ENCODE measurements at regions not wholly inside any gene's neighbourhood (a gene's known extent, or its start where the extent isn't known, plus 50 kb on each side); places are given as distances from the start of the nearest gene placed in this dataset.

DNA sequence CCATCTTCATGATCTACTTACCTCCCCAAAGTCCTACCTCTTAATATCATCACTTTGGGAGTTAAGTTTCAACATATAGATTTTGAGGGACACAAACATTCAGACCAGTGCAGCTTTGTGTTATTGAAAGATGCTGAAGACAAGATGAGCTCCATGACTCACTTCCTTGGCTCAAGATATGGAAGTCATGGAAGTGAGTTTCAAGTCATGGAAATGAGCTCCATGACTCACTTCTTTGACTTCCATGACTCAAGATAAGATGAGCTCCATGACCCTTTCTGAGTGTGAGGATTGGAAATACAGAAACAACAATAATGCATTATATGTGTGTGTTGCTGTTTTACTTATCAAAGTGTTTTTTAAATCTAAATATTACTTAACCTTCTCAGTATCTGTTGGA, 170.2 kb upstream of the TPRG1 start (continued):
- TF ChIP-seq, protein P1, sequence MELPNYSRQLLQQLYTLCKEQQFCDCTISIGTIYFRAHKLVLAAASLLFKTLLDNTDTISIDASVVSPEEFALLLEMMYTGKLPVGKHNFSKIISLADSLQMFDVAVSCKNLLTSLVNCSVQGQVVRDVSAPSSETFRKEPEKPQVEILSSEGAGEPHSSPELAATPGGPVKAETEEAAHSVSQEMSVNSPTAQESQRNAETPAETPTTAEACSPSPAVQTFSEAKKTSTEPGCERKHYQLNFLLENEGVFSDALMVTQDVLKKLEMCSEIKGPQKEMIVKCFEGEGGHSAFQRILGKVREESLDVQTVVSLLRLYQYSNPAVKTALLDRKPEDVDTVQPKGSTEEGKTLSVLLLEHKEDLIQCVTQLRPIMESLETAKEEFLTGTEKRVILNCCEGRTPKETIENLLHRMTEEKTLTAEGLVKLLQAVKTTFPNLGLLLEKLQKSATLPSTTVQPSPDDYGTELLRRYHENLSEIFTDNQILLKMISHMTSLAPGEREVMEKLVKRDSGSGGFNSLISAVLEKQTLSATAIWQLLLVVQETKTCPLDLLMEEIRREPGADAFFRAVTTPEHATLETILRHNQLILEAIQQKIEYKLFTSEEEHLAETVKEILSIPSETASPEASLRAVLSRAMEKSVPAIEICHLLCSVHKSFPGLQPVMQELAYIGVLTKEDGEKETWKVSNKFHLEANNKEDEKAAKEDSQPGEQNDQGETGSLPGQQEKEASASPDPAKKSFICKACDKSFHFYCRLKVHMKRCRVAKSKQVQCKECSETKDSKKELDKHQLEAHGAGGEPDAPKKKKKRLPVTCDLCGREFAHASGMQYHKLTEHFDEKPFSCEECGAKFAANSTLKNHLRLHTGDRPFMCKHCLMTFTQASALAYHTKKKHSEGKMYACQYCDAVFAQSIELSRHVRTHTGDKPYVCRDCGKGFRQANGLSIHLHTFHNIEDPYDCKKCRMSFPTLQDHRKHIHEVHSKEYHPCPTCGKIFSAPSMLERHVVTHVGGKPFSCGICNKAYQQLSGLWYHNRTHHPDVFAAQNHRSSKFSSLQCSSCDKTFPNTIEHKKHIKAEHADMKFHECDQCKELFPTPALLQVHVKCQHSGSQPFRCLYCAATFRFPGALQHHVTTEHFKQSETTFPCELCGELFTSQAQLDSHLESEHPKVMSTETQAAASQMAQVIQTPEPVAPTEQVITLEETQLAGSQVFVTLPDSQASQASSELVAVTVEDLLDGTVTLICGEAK (IDR thresholded peaks at IDR 0.05), result no peak
- TF ChIP-seq, protein P1 (CRISPR knock-in tag; IDR thresholded peaks at IDR 0.05), result no peak
- TF ChIP-seq, protein P2, sequence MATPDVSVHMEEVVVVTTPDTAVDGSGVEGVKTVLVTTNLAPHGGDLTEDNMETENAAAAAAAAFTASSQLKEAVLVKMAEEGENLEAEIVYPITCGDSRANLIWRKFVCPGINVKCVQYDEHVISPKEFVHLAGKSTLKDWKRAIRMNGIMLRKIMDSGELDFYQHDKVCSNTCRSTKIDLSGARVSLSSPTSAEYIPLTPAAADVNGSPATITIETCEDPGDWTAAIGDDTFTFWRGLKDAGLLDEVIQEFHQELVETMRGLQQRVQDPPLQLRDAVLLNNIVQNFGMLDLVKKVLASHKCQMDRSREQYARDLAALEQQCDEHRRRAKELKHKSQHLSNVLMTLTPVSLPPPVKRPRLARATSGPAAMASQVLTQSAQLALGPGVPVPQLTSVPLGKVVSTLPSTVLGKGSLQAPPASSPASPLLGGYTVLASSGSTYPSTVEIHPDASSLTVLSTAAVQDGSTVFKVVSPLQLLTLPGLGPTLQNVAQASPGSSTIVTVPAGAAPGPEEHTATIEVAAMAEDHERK (CRISPR knock-in tag; IDR thresholded peaks at IDR 0.05; ENCODE audit: low read depth), result no peak
- no peak for TF ChIP-seq ZEB1 (IDR thresholded peaks at IDR 0.05; ENCODE audit: insufficient replicate concordance, low read depth)
- no peak for TF ChIP-seq ZNF460 (CRISPR knock-in tag; IDR thresholded peaks at IDR 0.05; ENCODE audit: borderline replicate concordance)
- TF ChIP-seq KDM5A (IDR thresholded peaks at IDR 0.05; ENCODE audit: borderline replicate concordance, low read length), result no peak
- no peak for TF ChIP-seq ZKSCAN5 (CRISPR knock-in tag; IDR thresholded peaks at IDR 0.05)
- no peak for TF ChIP-seq ZNF136 (CRISPR knock-in tag; IDR thresholded peaks at IDR 0.05; ENCODE audit: low read depth)
- TF ChIP-seq, protein P3, sequence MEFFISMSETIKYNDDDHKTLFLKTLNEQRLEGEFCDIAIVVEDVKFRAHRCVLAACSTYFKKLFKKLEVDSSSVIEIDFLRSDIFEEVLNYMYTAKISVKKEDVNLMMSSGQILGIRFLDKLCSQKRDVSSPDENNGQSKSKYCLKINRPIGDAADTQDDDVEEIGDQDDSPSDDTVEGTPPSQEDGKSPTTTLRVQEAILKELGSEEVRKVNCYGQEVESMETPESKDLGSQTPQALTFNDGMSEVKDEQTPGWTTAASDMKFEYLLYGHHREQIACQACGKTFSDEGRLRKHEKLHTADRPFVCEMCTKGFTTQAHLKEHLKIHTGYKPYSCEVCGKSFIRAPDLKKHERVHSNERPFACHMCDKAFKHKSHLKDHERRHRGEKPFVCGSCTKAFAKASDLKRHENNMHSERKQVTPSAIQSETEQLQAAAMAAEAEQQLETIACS (CRISPR knock-in tag; IDR thresholded peaks at IDR 0.05), result no peak
- no peak for TF ChIP-seq KLF15 (CRISPR knock-in tag; IDR thresholded peaks at IDR 0.05; ENCODE audit: borderline replicate concordance)
- no peak for TF ChIP-seq KAT7 (CRISPR knock-in tag; IDR thresholded peaks at IDR 0.05; ENCODE audit: borderline replicate concordance)
- TF ChIP-seq, protein P4, sequence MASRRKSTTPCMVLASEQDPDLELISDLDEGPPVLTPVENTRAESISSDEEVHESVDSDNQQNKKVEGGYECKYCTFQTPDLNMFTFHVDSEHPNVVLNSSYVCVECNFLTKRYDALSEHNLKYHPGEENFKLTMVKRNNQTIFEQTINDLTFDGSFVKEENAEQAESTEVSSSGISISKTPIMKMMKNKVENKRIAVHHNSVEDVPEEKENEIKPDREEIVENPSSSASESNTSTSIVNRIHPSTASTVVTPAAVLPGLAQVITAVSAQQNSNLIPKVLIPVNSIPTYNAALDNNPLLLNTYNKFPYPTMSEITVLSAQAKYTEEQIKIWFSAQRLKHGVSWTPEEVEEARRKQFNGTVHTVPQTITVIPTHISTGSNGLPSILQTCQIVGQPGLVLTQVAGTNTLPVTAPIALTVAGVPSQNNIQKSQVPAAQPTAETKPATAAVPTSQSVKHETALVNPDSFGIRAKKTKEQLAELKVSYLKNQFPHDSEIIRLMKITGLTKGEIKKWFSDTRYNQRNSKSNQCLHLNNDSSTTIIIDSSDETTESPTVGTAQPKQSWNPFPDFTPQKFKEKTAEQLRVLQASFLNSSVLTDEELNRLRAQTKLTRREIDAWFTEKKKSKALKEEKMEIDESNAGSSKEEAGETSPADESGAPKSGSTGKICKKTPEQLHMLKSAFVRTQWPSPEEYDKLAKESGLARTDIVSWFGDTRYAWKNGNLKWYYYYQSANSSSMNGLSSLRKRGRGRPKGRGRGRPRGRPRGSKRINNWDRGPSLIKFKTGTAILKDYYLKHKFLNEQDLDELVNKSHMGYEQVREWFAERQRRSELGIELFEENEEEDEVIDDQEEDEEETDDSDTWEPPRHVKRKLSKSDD (CRISPR knock-in tag; IDR thresholded peaks at IDR 0.05; ENCODE audit: low read depth), result no peak
